ENCODE measurements at regions not wholly inside any gene's neighbourhood (a gene's known extent, or its start where the extent isn't known, plus 50 kb on each side); places are given as distances from the start of the nearest gene placed in this dataset.

DNA sequence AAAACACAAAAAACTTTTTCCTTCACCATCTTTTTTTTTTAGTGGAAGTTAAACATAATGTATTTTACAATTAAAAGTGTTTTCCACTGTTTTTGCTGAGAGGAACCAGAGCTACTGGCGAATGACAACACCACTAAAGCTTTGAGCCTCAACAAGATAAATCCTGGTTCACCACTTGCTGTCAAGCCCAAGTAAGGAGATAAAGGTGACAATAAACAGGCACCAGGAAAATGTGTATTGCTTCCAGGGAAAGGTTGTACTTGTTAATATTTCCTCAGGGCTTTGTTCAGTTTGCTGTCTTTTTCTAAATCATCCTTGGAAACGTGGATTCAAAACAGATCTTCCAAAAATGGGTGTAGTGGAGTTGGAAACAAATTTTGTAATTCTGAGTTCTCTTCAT, 109.9 kb upstream of the ANKRD30A start:
- TF ChIP-seq, protein P1, sequence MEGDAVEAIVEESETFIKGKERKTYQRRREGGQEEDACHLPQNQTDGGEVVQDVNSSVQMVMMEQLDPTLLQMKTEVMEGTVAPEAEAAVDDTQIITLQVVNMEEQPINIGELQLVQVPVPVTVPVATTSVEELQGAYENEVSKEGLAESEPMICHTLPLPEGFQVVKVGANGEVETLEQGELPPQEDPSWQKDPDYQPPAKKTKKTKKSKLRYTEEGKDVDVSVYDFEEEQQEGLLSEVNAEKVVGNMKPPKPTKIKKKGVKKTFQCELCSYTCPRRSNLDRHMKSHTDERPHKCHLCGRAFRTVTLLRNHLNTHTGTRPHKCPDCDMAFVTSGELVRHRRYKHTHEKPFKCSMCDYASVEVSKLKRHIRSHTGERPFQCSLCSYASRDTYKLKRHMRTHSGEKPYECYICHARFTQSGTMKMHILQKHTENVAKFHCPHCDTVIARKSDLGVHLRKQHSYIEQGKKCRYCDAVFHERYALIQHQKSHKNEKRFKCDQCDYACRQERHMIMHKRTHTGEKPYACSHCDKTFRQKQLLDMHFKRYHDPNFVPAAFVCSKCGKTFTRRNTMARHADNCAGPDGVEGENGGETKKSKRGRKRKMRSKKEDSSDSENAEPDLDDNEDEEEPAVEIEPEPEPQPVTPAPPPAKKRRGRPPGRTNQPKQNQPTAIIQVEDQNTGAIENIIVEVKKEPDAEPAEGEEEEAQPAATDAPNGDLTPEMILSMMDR (conservative IDR thresholded peaks at IDR 0.05 in 1 of 2, IDR thresholded peaks at IDR 0.05 in 1 of 2; ENCODE audit: low read depth in 1 of 2, low read length in 2 of 2): no peak
- no peak for TF ChIP-seq EZH2 (IDR thresholded peaks at IDR 0.05; ENCODE audit: low read length, missing control alignments)

Measured in fibroblast of lung (primary cell).